IPS DF 6.9 (cell line): ENCODE measurements at regions not wholly inside any gene's neighbourhood (a gene's known extent, or its start where the extent isn't known, plus 50 kb on each side); places are given as distances from the start of the nearest gene placed in this dataset.

Experiments
- DNase-seq: peaks from one replicate; pipeline ENCODE4 v3.0.0-alpha.2; 2013; ENCODE audit warnings: low read depth, low spot score
- H3K27ac ChIP-seq: one replicate; pipeline ENCODE4 v1.5.1; 2013; ENCODE audit warnings: low read length, control low read depth
- H3K27me3 ChIP-seq: 2 replicates; pipeline ENCODE4 v1.6.1; 2013; ENCODE audit warnings: mild to moderate bottlenecking, low read length; ENCODE audit not compliant: control insufficient read depth, insufficient read depth
- H3K36me3 ChIP-seq: 2 replicates; pipeline ENCODE4 v1.6.1; 2013; ENCODE audit warnings: low read length; ENCODE audit not compliant: control insufficient read depth, insufficient read depth
- H3K4me1 ChIP-seq: 2 replicates; pipeline ENCODE4 v1.6.1; 2013; ENCODE audit warnings: low read length; ENCODE audit not compliant: control insufficient read depth, insufficient read depth
- H3K4me3 ChIP-seq: 2 replicates; pipeline ENCODE4 v1.5.1; 2013; ENCODE audit warnings: mild to moderate bottlenecking, low read length
- H3K9me3 ChIP-seq: 2 replicates; pipeline ENCODE4 v1.6.1; 2013; ENCODE audit warnings: low read length, inconsistent platforms; ENCODE audit not compliant: control insufficient read depth, insufficient read depth
- WGBS: extraction: QIAGEN DNeasy Blood & Tissue Kit; methylation state at CpG from one replicate; pipeline ENCODE4 v1.1.7; 2013; ENCODE audit warnings: mixed read lengths, missing lambda C conversion rate; ENCODE audit not compliant: insufficient read length, insufficient coverage; 5-methylcytosine and 5-hydroxymethylcytosine counted together

- Histone ChIP-seq H3K9me3 (no peaks in the 10 kb centered on the region), H3K4me3 (no peak overlapping the region), H3K36me3 (no peaks in the 10 kb centered on the region), H3K4me1 (peaks cover 2% of the 10 kb centered on the region; the same call in 1 of the 2 replicates), H3K27ac (no peak overlapping the region), H3K27me3 (no peaks in the 10 kb centered on the region; the same call in 1 of the 2 replicates)
- no peak for DNase-seq
- no CpG with 5 or more reads among the region's 1 CpG for WGBS
Measured at GRCh38 chr3:177550667-177551066, 353.4 kb upstream of the TBL1XR1 start.

GRCh38 chr3:177551431-177551836, 354.2 kb upstream of the TBL1XR1 start:
- peaks cover 2% of the 10 kb centered on the region; the same call in 1 of the 2 replicates for H3K4me1 ChIP-seq
- no peak for DNase-seq
- no peaks in the 10 kb centered on the region for H3K9me3 ChIP-seq
- no peak overlapping the region for H3K27ac ChIP-seq
- WGBS: no CpG with 5 or more reads among the region's 4 CpGs
- H3K36me3 ChIP-seq: no peaks in the 10 kb centered on the region
- H3K4me3 ChIP-seq: no peak overlapping the region
- H3K27me3 ChIP-seq: no peaks in the 10 kb centered on the region; the same call in 1 of the 2 replicates

- H3K27ac ChIP-seq: no peak overlapping the region
Measured at GRCh38 chr3:177552051-177552450, 354.8 kb upstream of the TBL1XR1 start.

GRCh38 chr3:177553012-177553411, 355.7 kb upstream of the TBL1XR1 start:
- Histone ChIP-seq H3K27ac (no peak overlapping the region), H3K4me1 (peaks cover 2% of the 10 kb centered on the region), H3K4me3 (no peak overlapping the region), H3K9me3 (no peaks in the 10 kb centered on the region), H3K27me3 (no peaks in the 10 kb centered on the region), H3K36me3 (no peaks in the 10 kb centered on the region)
- WGBS: no CpG with 5 or more reads among the region's 2 CpGs
- no peak for DNase-seq

More at GRCh38 chr3:177552051-177552450, 354.8 kb upstream of the TBL1XR1 start:
- DNase-seq: no peak
- no CpG with 5 or more reads among the region's 1 CpG for WGBS
- Histone ChIP-seq H3K4me1 (peaks cover 2% of the 10 kb centered on the region; the same call in 1 of the 2 replicates), H3K27me3 (no peaks in the 10 kb centered on the region), H3K36me3 (no peaks in the 10 kb centered on the region), H3K4me3 (no peak overlapping the region), H3K9me3 (no peaks in the 10 kb centered on the region)

- Histone ChIP-seq H3K27me3 (no peaks in the 10 kb centered on the region), H3K4me1 (peaks cover 2% of the 10 kb centered on the region), H3K36me3 (no peaks in the 10 kb centered on the region), H3K9me3 (no peaks in the 10 kb centered on the region), H3K4me3 (no peak overlapping the region), H3K27ac (no peak overlapping the region)
- no CpG with 5 or more reads among the region's 2 CpGs for WGBS
- DNase-seq: no peak
Measured at GRCh38 chr3:177553579-177553978, 356.3 kb upstream of the TBL1XR1 start.

- Histone ChIP-seq H3K4me3 (no peak overlapping the region), H3K4me1 (peaks cover 2% of the 10 kb centered on the region), H3K36me3 (no peaks in the 10 kb centered on the region), H3K9me3 (no peaks in the 10 kb centered on the region), H3K27ac (no peak overlapping the region), H3K27me3 (no peaks in the 10 kb centered on the region)
- no CpG with 5 or more reads among the region's 2 CpGs for WGBS
- DNase-seq: no peak
Measured at GRCh38 chr3:177554895-177555759, 357.8 kb upstream of the TBL1XR1 start.

- WGBS: no CpG with 5 or more reads among the region's 3 CpGs
- H3K9me3 ChIP-seq: no peaks in the 10 kb centered on the region
- peaks cover 2% of the 10 kb centered on the region for H3K4me1 ChIP-seq
- H3K27me3 ChIP-seq: no peaks in the 10 kb centered on the region
- H3K27ac ChIP-seq: no peak overlapping the region
- no peak overlapping the region for H3K4me3 ChIP-seq
- no peak for DNase-seq
- no peaks in the 10 kb centered on the region for H3K36me3 ChIP-seq
Measured at GRCh38 chr3:177557548-177557947, 360.3 kb upstream of the TBL1XR1 start.

GRCh38 chr3:177561365-177561764, 364.1 kb upstream of the TBL1XR1 start:
- no peak for DNase-seq
- H3K9me3 ChIP-seq: no peaks in the 10 kb centered on the region
- H3K27ac ChIP-seq: no peak overlapping the region
- H3K36me3 ChIP-seq: no peaks in the 10 kb centered on the region
- no CpG with 5 or more reads among the region's 5 CpGs for WGBS
- no peak overlapping the region for H3K4me3 ChIP-seq
- no peaks in the 10 kb centered on the region; the same call in 1 of the 2 replicates for H3K4me1 ChIP-seq
- H3K27me3 ChIP-seq: no peaks in the 10 kb centered on the region

GRCh38 chr3:177561769-177562392, 364.6 kb upstream of the TBL1XR1 start:
- H3K4me3 ChIP-seq: no peak overlapping the region
- H3K27ac ChIP-seq: no peak overlapping the region
- H3K4me1 ChIP-seq: no peaks in the 10 kb centered on the region; the same call in 1 of the 2 replicates
- no peaks in the 10 kb centered on the region for H3K9me3 ChIP-seq
- WGBS: no CpG with 5 or more reads among the region's 8 CpGs
- no peaks in the 10 kb centered on the region for H3K36me3 ChIP-seq
- DNase-seq: no peak
- no peaks in the 10 kb centered on the region for H3K27me3 ChIP-seq

- Histone ChIP-seq H3K36me3 (no peaks in the 10 kb centered on the region), H3K9me3 (no peaks in the 10 kb centered on the region), H3K27me3 (no peaks in the 10 kb centered on the region), H3K4me3 (no peak overlapping the region), H3K4me1 (no peaks in the 10 kb centered on the region), H3K27ac (no peak overlapping the region)
- no CpG with 5 or more reads among the region's 3 CpGs for WGBS
- DNase-seq: no peak
Measured at GRCh38 chr3:177563243-177563780, 366.0 kb upstream of the TBL1XR1 start.
